Hepatocyte (in vitro differentiated cells): ENCODE measurements at regions not wholly inside any gene's neighbourhood (a gene's known extent, or its start where the extent isn't known, plus 50 kb on each side); places are given as distances from the start of the nearest gene placed in this dataset.

Experiments
- DNase-seq: peaks from one replicate; pipeline ENCODE4 v3.0.0-alpha.2; 2016; ENCODE audit warnings: low spot score
- H2AFZ ChIP-seq: fragments of 200-600 bp; sonication (generic); 2 replicates; pipeline ENCODE4 v1.6.0; 2016; ENCODE audit warnings: antibody characterized with exemption, mild to moderate bottlenecking
- H3K27ac ChIP-seq: fragments of 200-600 bp; sonication (generic); 2 replicates; pipeline ENCODE4 v1.5.1; 2016; ENCODE audit warnings: mild to moderate bottlenecking
- H3K27me3 ChIP-seq: fragments of 200-600 bp; sonication (generic); 2 replicates; pipeline ENCODE4 v1.6.1; 2016
- H3K36me3 ChIP-seq: fragments of 200-600 bp; sonication (generic); replicated peaks from 2 replicates; pipeline ENCODE4 v1.5.1; 2016; ENCODE audit warnings: low read depth; ENCODE audit not compliant: insufficient read depth
- H3K4me1 ChIP-seq: fragments of 200-600 bp; sonication (generic); 2 replicates; pipeline ENCODE4 v1.5.1; 2016; ENCODE audit warnings: mild to moderate bottlenecking, moderate library complexity; ENCODE audit not compliant: insufficient read depth
- H3K4me2 ChIP-seq: fragments of 200-600 bp; sonication (generic); 2 replicates; pipeline ENCODE4 v1.6.0; 2016
- H3K4me3 ChIP-seq: fragments of 200-600 bp; sonication (generic); 2 replicates; pipeline ENCODE4 v1.5.1; 2016; ENCODE audit warnings: mild to moderate bottlenecking
- H3K79me2 ChIP-seq: fragments of 200-600 bp; sonication (generic); 2 replicates; pipeline ENCODE4 v1.6.0; 2017; ENCODE audit warnings: mild to moderate bottlenecking
- H3K9me2 ChIP-seq: fragments of 200-600 bp; sonication (generic); replicated peaks from 2 replicates; pipeline ENCODE4 v1.6.0; 2017; ENCODE audit warnings: mild to moderate bottlenecking; ENCODE audit not compliant: insufficient read depth
- H3K9me3 ChIP-seq: fragments of 200-600 bp; sonication (generic); 2 replicates; pipeline ENCODE4 v1.5.1; 2016; ENCODE audit warnings: low read depth, mild to moderate bottlenecking
- H4K20me1 ChIP-seq: fragments of 200-600 bp; sonication (generic); 2 replicates; pipeline ENCODE4 v1.6.0; 2016; ENCODE audit warnings: mild to moderate bottlenecking; ENCODE audit not compliant: insufficient read depth, poor library complexity, severe bottlenecking
- CTCF ChIP-seq: fragments of 200-600 bp; sonication (generic); IDR thresholded peaks from 2 replicates; pipeline ENCODE4 v1.5.1; 2016; ENCODE audit warnings: antibody characterized with exemption, mild to moderate bottlenecking; ENCODE audit not compliant: poor library complexity
- EZH2 ChIP-seq: fragments of 200-600 bp; sonication (generic); IDR thresholded peaks from 2 replicates; pipeline ENCODE4 v1.6.1; 2016; ENCODE audit warnings: antibody characterized with exemption, mild to moderate bottlenecking, borderline replicate concordance
- EZH2phosphoT487 ChIP-seq: fragments of 200-600 bp; sonication (generic); IDR thresholded peaks from one replicate; pipeline ENCODE4 v1.6.1; 2018; ENCODE audit warnings: antibody characterized with exemption, mild to moderate bottlenecking, low read depth, moderate library complexity; ENCODE audit not compliant: unreplicated experiment, severe bottlenecking
- WGBS: methylation state at CpG from one replicate; pipeline ENCODE4 v1.1.6; 2016; ENCODE audit warnings: low lambda C conversion rate; ENCODE audit errors: missing lambda C conversion rate; 5-methylcytosine and 5-hydroxymethylcytosine counted together

GRCh38 chr20:23139524-23139923, 53.4 kb upstream of the CD93 start:
- no peak overlapping the region for H2AFZ ChIP-seq
- TF ChIP-seq CTCF, result no peak
- no peak for TF ChIP-seq EZH2
- TF ChIP-seq EZH2phosphoT487, result no peak
- no peak overlapping the region for H3K4me2 ChIP-seq

GRCh38 chr20:23138682-23139081, 52.6 kb upstream of the CD93 start:
- no peak for DNase-seq
- TF ChIP-seq EZH2phosphoT487 (no peak), EZH2 (no peak), CTCF (no peak)
- Histone ChIP-seq H3K4me3 (no peak overlapping the region), H3K4me1 (no peaks in the 10 kb centered on the region), H3K9me2 (no peaks in the 10 kb centered on the region), H3K4me2 (no peak overlapping the region), H3K27me3 (no peaks in the 10 kb centered on the region), H2AFZ (no peak overlapping the region), H3K36me3 (no peaks in the 10 kb centered on the region), H3K9me3 (no peaks in the 10 kb centered on the region), H4K20me1 (no peaks in the 10 kb centered on the region), H3K79me2 (no peaks in the 10 kb centered on the region), H3K27ac (no peak overlapping the region)
- WGBS, result 92% methylated on average over 3 of the region's 3 CpGs

More at GRCh38 chr20:23139524-23139923, 53.4 kb upstream of the CD93 start:
- H3K9me2 ChIP-seq, result no peaks in the 10 kb centered on the region
- H3K4me1 ChIP-seq, result no peaks in the 10 kb centered on the region
- no peak overlapping the region for H3K4me3 ChIP-seq
- no peaks in the 10 kb centered on the region for H3K36me3 ChIP-seq
- H4K20me1 ChIP-seq, result no peaks in the 10 kb centered on the region
- no peaks in the 10 kb centered on the region for H3K9me3 ChIP-seq
- no peak overlapping the region for H3K27ac ChIP-seq
- no peaks in the 10 kb centered on the region for H3K27me3 ChIP-seq
- no peak for DNase-seq
- no peaks in the 10 kb centered on the region for H3K79me2 ChIP-seq
- 81% methylated on average over 8 of the region's 8 CpGs for WGBS

GRCh38 chr20:23138226-23138625, 52.1 kb upstream of the CD93 start:
- WGBS, result 82% methylated on average over 3 of the region's 3 CpGs

More at GRCh38 chr20:23138226-23138625, 52.1 kb upstream of the CD93 start:
- no peaks in the 10 kb centered on the region for H3K79me2 ChIP-seq
- no peak for TF ChIP-seq CTCF
- TF ChIP-seq EZH2phosphoT487, result no peak
- TF ChIP-seq EZH2, result no peak
- H3K4me3 ChIP-seq, result no peak overlapping the region
- no peak for DNase-seq
- H3K36me3 ChIP-seq, result no peaks in the 10 kb centered on the region
- no peak overlapping the region for H2AFZ ChIP-seq
- H3K27ac ChIP-seq, result no peak overlapping the region
- H3K9me2 ChIP-seq, result no peaks in the 10 kb centered on the region
- peaks cover 4% of the 10 kb centered on the region for H3K4me1 ChIP-seq
- H4K20me1 ChIP-seq, result no peaks in the 10 kb centered on the region
- no peak overlapping the region for H3K4me2 ChIP-seq
- no peaks in the 10 kb centered on the region for H3K9me3 ChIP-seq
- H3K27me3 ChIP-seq, result no peaks in the 10 kb centered on the region
